ENCODE measurements at regions not wholly inside any gene's neighbourhood (a gene's known extent, or its start where the extent isn't known, plus 50 kb on each side); places are given as distances from the start of the nearest gene placed in this dataset.

DNA sequence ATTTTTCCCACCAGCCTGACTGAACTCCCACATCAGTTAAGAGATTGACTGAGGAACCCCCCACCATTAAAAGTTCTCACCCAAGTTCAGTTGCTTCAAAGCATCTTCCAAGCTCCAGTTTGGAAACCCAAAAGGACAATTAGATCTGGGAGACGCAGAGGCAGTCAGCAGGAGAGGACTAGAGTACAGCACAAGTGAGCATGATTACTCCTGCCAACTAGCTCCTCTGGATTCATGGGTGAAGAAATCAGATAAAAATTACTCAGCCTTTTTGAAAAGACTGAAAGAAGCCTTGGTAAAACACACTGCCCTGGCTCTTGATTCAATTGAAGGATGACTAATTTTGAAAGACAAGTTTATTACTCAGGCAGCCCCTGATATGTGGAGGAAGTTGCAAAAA lies 297.5 kb downstream of the ADAM29 start:
- Histone ChIP-seq H3K9me3 (ENCODE audit: control insufficient read depth, low read depth, low read length) (no peaks in the 10 kb centered on the region), H3K9me1 (ENCODE audit: control insufficient read depth, extremely low read depth, insufficient read depth, low read length) (no peaks in the 10 kb centered on the region), H3K9ac (ENCODE audit: control insufficient read depth, extremely low read depth, insufficient read depth, low read length) (no peak overlapping the region), H4K20me1 (ENCODE audit: control insufficient read depth, extremely low read depth, insufficient read depth, low read length) (no peaks in the 10 kb centered on the region), H3K4me1 (ENCODE audit: control insufficient read depth, extremely low read depth, insufficient read depth, low read length) (no peaks in the 10 kb centered on the region), H3K4me3 (ENCODE audit: control insufficient read depth in 2 of 3, extremely low read depth in 1 of 3, insufficient read depth in 2 of 3, low read depth in 1 of 3, low read length in 3 of 3) (no peak overlapping the region), H3K27ac (ENCODE audit: control insufficient read depth, insufficient read depth, low read length) (no peak overlapping the region), H3K4me2 (ENCODE audit: control insufficient read depth, extremely low read depth, insufficient read depth, low read depth, low read length) (no peak overlapping the region), H2AFZ (ENCODE audit: control insufficient read depth, low read length) (no peak overlapping the region), H3K36me3 (ENCODE audit: control insufficient read depth in 2 of 2, extremely low read depth in 1 of 2, insufficient read depth in 2 of 2, low read length in 2 of 2) (no peaks in the 10 kb centered on the region), H3K79me2 (ENCODE audit: control insufficient read depth, insufficient read depth, low read length) (no peaks in the 10 kb centered on the region), H3K27me3 (ENCODE audit: control insufficient read depth, extremely low read depth, insufficient read depth, low read length) (no peaks in the 10 kb centered on the region)
- DNase-seq (ENCODE audit: low read depth, low spot score) (no peak), FAIRE-seq (no peak)
- dilution Hi-C loops (cut with MboI; ENCODE audit: extremely low pct_ligation_motif_present, low sequenced_read_pairs), result no loop called here
- TF ChIP-seq, protein P1, sequence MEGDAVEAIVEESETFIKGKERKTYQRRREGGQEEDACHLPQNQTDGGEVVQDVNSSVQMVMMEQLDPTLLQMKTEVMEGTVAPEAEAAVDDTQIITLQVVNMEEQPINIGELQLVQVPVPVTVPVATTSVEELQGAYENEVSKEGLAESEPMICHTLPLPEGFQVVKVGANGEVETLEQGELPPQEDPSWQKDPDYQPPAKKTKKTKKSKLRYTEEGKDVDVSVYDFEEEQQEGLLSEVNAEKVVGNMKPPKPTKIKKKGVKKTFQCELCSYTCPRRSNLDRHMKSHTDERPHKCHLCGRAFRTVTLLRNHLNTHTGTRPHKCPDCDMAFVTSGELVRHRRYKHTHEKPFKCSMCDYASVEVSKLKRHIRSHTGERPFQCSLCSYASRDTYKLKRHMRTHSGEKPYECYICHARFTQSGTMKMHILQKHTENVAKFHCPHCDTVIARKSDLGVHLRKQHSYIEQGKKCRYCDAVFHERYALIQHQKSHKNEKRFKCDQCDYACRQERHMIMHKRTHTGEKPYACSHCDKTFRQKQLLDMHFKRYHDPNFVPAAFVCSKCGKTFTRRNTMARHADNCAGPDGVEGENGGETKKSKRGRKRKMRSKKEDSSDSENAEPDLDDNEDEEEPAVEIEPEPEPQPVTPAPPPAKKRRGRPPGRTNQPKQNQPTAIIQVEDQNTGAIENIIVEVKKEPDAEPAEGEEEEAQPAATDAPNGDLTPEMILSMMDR (optimal IDR thresholded peaks at IDR 0.05 in 1 of 3, IDR thresholded peaks at IDR 0.05 in 1 of 3, conservative IDR thresholded peaks at IDR 0.05 in 1 of 3; ENCODE audit: extremely low read depth in 1 of 3, insufficient read depth in 2 of 3, low read length in 3 of 3), result no peak
- TF ChIP-seq EZH2 (IDR thresholded peaks at IDR 0.05; ENCODE audit: low read length), result no peak

DNA sequence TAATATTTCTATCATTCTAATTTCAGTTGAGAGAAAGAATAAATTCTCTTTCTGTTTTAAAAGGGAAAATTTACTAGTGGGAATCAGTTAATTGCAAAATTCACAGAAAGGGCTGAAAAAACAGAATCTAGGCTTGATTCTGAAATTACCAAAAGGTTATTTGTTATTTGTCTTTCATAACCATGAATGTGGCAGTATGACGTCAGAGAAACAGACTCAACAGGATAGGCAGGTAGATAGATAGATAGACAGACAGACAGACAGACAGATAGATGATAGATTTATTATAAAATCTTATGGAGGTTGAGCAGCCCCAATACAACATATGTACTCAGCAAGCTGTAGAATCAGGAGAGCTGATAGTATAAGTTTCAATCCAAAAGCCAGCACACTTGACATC lies 311.0 kb downstream of the ADAM29 start:
- Histone ChIP-seq H2AFZ (ENCODE audit: control insufficient read depth, low read length) (no peak overlapping the region), H3K27ac (ENCODE audit: control insufficient read depth, insufficient read depth, low read length) (no peak overlapping the region), H3K36me3 (ENCODE audit: control insufficient read depth in 2 of 2, extremely low read depth in 1 of 2, insufficient read depth in 2 of 2, low read length in 2 of 2) (no peaks in the 10 kb centered on the region), H3K4me2 (ENCODE audit: control insufficient read depth, extremely low read depth, insufficient read depth, low read depth, low read length) (no peak overlapping the region), H3K27me3 (ENCODE audit: control insufficient read depth, extremely low read depth, insufficient read depth, low read length) (no peaks in the 10 kb centered on the region), H3K79me2 (ENCODE audit: control insufficient read depth, insufficient read depth, low read length) (no peaks in the 10 kb centered on the region), H3K9me1 (ENCODE audit: control insufficient read depth, extremely low read depth, insufficient read depth, low read length) (no peaks in the 10 kb centered on the region), H3K9ac (ENCODE audit: control insufficient read depth, extremely low read depth, insufficient read depth, low read length) (no peak overlapping the region), H4K20me1 (ENCODE audit: control insufficient read depth, extremely low read depth, insufficient read depth, low read length) (no peaks in the 10 kb centered on the region), H3K9me3 (ENCODE audit: control insufficient read depth, low read depth, low read length) (no peaks in the 10 kb centered on the region), H3K4me3 (ENCODE audit: control insufficient read depth in 2 of 3, extremely low read depth in 1 of 3, insufficient read depth in 2 of 3, low read depth in 1 of 3, low read length in 3 of 3) (no peak overlapping the region), H3K4me1 (ENCODE audit: control insufficient read depth, extremely low read depth, insufficient read depth, low read length) (no peaks in the 10 kb centered on the region)
- no peak for DNase-seq (ENCODE audit: low read depth, low spot score)
- FAIRE-seq, result no peak
- dilution Hi-C loops (cut with MboI; ENCODE audit: extremely low pct_ligation_motif_present, low sequenced_read_pairs), result no loop called here
- TF ChIP-seq EZH2 (IDR thresholded peaks at IDR 0.05; ENCODE audit: low read length), result no peak
- TF ChIP-seq, protein P1 (optimal IDR thresholded peaks at IDR 0.05 in 1 of 3, IDR thresholded peaks at IDR 0.05 in 1 of 3, conservative IDR thresholded peaks at IDR 0.05 in 1 of 3; ENCODE audit: extremely low read depth in 1 of 3, insufficient read depth in 2 of 3, low read length in 3 of 3), result no peak

Measured in keratinocyte (primary cell).